ENCODE measurements at regions not wholly inside any gene's neighbourhood (a gene's known extent, or its start where the extent isn't known, plus 50 kb on each side); places are given as distances from the start of the nearest gene placed in this dataset.

- FAIRE-seq (no peak), DNase-seq (ENCODE audit: extremely low spot score, insufficient read length, low read depth) (no peak)
Measured at GRCh38 chr7:93016681-93017381, 100.9 kb downstream of the SAMD9 start.

GRCh38 chr7:93015779-93016481, 101.8 kb downstream of the SAMD9 start:
- no peak for DNase-seq (ENCODE audit: extremely low spot score, insufficient read length, low read depth)

GRCh38 chr7:93015101-93015778, 102.5 kb downstream of the SAMD9 start:
- DNase-seq (ENCODE audit: extremely low spot score, insufficient read length, low read depth) (no peak), FAIRE-seq (no peak)

More at GRCh38 chr7:93015779-93016481, 101.8 kb downstream of the SAMD9 start:
- FAIRE-seq, result no peak

- no peak for FAIRE-seq
- DNase-seq (ENCODE audit: extremely low spot score, insufficient read length, low read depth), result no peak
Measured at GRCh38 chr7:93014410-93014809, 103.4 kb downstream of the SAMD9 start.

GRCh38 chr7:93013446-93014061, 104.2 kb downstream of the SAMD9 start:
- no peak for DNase-seq (ENCODE audit: extremely low spot score, insufficient read length, low read depth)
- FAIRE-seq, result no peak

- no peak for DNase-seq (ENCODE audit: extremely low spot score, insufficient read length, low read depth)
- FAIRE-seq, result no peak
Measured at GRCh38 chr7:93011351-93012294, 106.2 kb downstream of the SAMD9 start.

- DNase-seq (ENCODE audit: extremely low spot score, insufficient read length, low read depth) (no peak), FAIRE-seq (no peak)
Measured at GRCh38 chr7:93008833-93009232, 108.9 kb downstream of the SAMD9 start.

GRCh38 chr7:93006480-93007095, 111.2 kb downstream of the SAMD9 start:
- FAIRE-seq (no peak), DNase-seq (ENCODE audit: extremely low spot score, insufficient read length, low read depth) (no peak)

GRCh38 chr7:93004906-93005305, 112.9 kb downstream of the SAMD9 start:
- FAIRE-seq (no peak), DNase-seq (ENCODE audit: extremely low spot score, insufficient read length, low read depth) (no peak)

GRCh38 chr7:92997719-92998118, 120.1 kb downstream of the SAMD9 start:
- FAIRE-seq (no peak), DNase-seq (ENCODE audit: extremely low spot score, insufficient read length, low read depth) (no peak)

- DNase-seq (ENCODE audit: extremely low spot score, insufficient read length, low read depth) (no peak), FAIRE-seq (no peak)
Measured at GRCh38 chr7:92997152-92997551, 120.6 kb downstream of the SAMD9 start.

- FAIRE-seq (no peak), DNase-seq (ENCODE audit: extremely low spot score, insufficient read length, low read depth) (no peak)
Measured at GRCh38 chr7:92994901-92995300, 122.9 kb downstream of the SAMD9 start.

GRCh38 chr7:92992932-92993331, 124.8 kb downstream of the SAMD9 start:
- no peak for DNase-seq (ENCODE audit: extremely low spot score, insufficient read length, low read depth)
- FAIRE-seq, result no peak

- FAIRE-seq, result no peak
Measured at GRCh38 chr7:92992483-92992882, 125.3 kb downstream of the SAMD9 start.

GRCh38 chr7:92991190-92991589, 126.6 kb downstream of the SAMD9 start:
- no peak for DNase-seq (ENCODE audit: extremely low spot score, insufficient read length, low read depth)
- no peak for FAIRE-seq

More at GRCh38 chr7:92992483-92992882, 125.3 kb downstream of the SAMD9 start:
- DNase-seq (ENCODE audit: extremely low spot score, insufficient read length, low read depth), result no peak

GRCh38 chr7:92988941-92989545, 128.7 kb downstream of the SAMD9 start:
- DNase-seq (ENCODE audit: extremely low spot score, insufficient read length, low read depth), result no peak
- no peak for FAIRE-seq

- FAIRE-seq, result no peak
- no peak for DNase-seq (ENCODE audit: extremely low spot score, insufficient read length, low read depth)
Measured at GRCh38 chr7:92988051-92988450, 129.7 kb downstream of the SAMD9 start.

GRCh38 chr7:92987538-92987937, 130.2 kb downstream of the SAMD9 start:
- DNase-seq (ENCODE audit: extremely low spot score, insufficient read length, low read depth) (no peak), FAIRE-seq (no peak)

GRCh38 chr7:92987095-92987494, 130.7 kb downstream of the SAMD9 start:
- DNase-seq (ENCODE audit: extremely low spot score, insufficient read length, low read depth) (no peak), FAIRE-seq (no peak)
